HCT116 (cell line): ENCODE measurements at regions not wholly inside any gene's neighbourhood (a gene's known extent, or its start where the extent isn't known, plus 50 kb on each side); places are given as distances from the start of the nearest gene placed in this dataset.

Source experiments
- TF ChIP-seq, protein P1 (sequence below), 3 experiments: fragments of 200-600 bp in 1 of 3; sonication (generic) in 1 of 3; IDR thresholded peaks in 2 of 3; conservative IDR thresholded peaks in 1 of 3; 2 replicates each; pipeline ENCODE4 v1.5.1; 2012 to 2017; ENCODE audit warnings: low read depth in 2 of 3, low read length in 2 of 3, antibody characterized with exemption in 1 of 3, borderline replicate concordance in 1 of 3, control low read depth in 1 of 3, mild to moderate bottlenecking in 1 of 3, mixed read lengths in 1 of 3, mixed run types in 1 of 3, moderate library complexity in 1 of 3; ENCODE audit not compliant: insufficient read depth in 1 of 3
- TF ChIP-seq, protein P2 (sequence below): IDR thresholded peaks from 2 replicates; pipeline ENCODE4 v1.6.1; 2012

DNA sequence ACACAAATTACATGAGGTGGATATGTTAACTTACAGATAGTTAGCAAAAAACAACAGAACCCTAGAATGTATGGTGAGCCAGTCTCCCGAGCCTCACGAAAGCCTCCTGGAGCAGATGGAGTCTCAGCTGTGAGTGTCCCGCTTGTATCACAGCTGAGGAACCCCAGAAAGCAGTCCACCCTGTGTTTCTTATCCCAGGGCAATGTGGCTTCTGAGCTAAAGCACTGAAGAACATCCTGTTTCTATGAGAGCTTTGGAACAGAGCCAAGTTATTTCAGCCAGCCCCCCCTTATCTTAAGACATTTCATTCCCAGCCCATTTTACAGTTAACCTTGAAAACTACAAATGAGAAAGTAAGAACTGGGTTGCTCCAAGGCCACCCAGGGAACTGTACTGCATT lies 1220.9 kb upstream of the CDH6 start:
- TF ChIP-seq, protein P1, sequence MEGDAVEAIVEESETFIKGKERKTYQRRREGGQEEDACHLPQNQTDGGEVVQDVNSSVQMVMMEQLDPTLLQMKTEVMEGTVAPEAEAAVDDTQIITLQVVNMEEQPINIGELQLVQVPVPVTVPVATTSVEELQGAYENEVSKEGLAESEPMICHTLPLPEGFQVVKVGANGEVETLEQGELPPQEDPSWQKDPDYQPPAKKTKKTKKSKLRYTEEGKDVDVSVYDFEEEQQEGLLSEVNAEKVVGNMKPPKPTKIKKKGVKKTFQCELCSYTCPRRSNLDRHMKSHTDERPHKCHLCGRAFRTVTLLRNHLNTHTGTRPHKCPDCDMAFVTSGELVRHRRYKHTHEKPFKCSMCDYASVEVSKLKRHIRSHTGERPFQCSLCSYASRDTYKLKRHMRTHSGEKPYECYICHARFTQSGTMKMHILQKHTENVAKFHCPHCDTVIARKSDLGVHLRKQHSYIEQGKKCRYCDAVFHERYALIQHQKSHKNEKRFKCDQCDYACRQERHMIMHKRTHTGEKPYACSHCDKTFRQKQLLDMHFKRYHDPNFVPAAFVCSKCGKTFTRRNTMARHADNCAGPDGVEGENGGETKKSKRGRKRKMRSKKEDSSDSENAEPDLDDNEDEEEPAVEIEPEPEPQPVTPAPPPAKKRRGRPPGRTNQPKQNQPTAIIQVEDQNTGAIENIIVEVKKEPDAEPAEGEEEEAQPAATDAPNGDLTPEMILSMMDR (IDR thresholded peaks at IDR 0.05 in 2 of 3, conservative IDR thresholded peaks at IDR 0.05 in 1 of 3; ENCODE audit: borderline replicate concordance in 1 of 3, insufficient read depth in 1 of 3, low read depth in 2 of 3, low read length in 2 of 3) = no peak
- TF ChIP-seq, protein P2, sequence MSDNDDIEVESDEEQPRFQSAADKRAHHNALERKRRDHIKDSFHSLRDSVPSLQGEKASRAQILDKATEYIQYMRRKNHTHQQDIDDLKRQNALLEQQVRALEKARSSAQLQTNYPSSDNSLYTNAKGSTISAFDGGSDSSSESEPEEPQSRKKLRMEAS = no peak
